DOHH2 (cell line): ENCODE measurements at regions not wholly inside any gene's neighbourhood (a gene's known extent, or its start where the extent isn't known, plus 50 kb on each side); places are given as distances from the start of the nearest gene placed in this dataset.

Source experiments
- H3F3A ChIP-seq: fragments of 200-600 bp; sonication (generic), shearing (Covaris generic); 2 replicates; pipeline ENCODE4 v1.6.0; 2016; ENCODE audit warnings: antibody characterized with exemption, mild to moderate bottlenecking; ENCODE audit not compliant: control insufficient read depth, insufficient read depth
- H3K27ac ChIP-seq: fragments of 200-600 bp; sonication (generic); 2 replicates; pipeline ENCODE4 v1.5.1; 2014; ENCODE audit warnings: low read depth, mild to moderate bottlenecking, low read length, moderate library complexity
- H3K27me3 ChIP-seq: fragments of 200-600 bp; sonication (generic); 2 replicates; pipeline ENCODE4 v1.6.1; 2014; ENCODE audit warnings: mild to moderate bottlenecking, low read length, mixed read lengths; ENCODE audit not compliant: control insufficient read depth
- H3K36me3 ChIP-seq: fragments of 200-600 bp; sonication (generic); 2 replicates; pipeline ENCODE4 v1.6.1; 2014; ENCODE audit warnings: mild to moderate bottlenecking, low read length, moderate library complexity, mixed read lengths; ENCODE audit not compliant: control insufficient read depth
- H3K4me1 ChIP-seq: fragments of 200-600 bp; sonication (generic); 2 replicates; pipeline ENCODE4 v1.6.1; 2014; ENCODE audit warnings: mild to moderate bottlenecking, low read length, mixed read lengths; ENCODE audit not compliant: control insufficient read depth
- H3K4me2 ChIP-seq: fragments of 200-600 bp; sonication (generic); 2 replicates; pipeline ENCODE4 v1.6.0; 2014; ENCODE audit warnings: mild to moderate bottlenecking, low read length, moderate library complexity
- H3K4me3 ChIP-seq: fragments of 200-600 bp; sonication (generic); 2 replicates; pipeline ENCODE4 v1.5.1; 2014; ENCODE audit warnings: mild to moderate bottlenecking, low read length, mixed read lengths
- H3K79me2 ChIP-seq: fragments of 200-600 bp; sonication (generic); 2 replicates; pipeline ENCODE4 v1.6.1; 2014; ENCODE audit warnings: mild to moderate bottlenecking, low read length, mixed read lengths; ENCODE audit not compliant: control insufficient read depth
- H3K9me2 ChIP-seq: fragments of 200-600 bp; sonication (generic); replicated peaks from 2 replicates; pipeline ENCODE4 v1.6.1; 2014; ENCODE audit warnings: mild to moderate bottlenecking, low read length, mixed read lengths; ENCODE audit not compliant: control insufficient read depth
- H3K9me3 ChIP-seq: fragments of 200-600 bp; sonication (generic); 2 replicates; pipeline ENCODE4 v1.6.1; 2014; ENCODE audit warnings: antibody characterized with exemption, low read length, mixed read lengths; ENCODE audit not compliant: control insufficient read depth, insufficient read depth
- H4K20me1 ChIP-seq: fragments of 200-600 bp; sonication (generic); 2 replicates; pipeline ENCODE4 v1.6.0; 2014; ENCODE audit warnings: low read depth, mild to moderate bottlenecking, antibody characterized with exemption, low read length, moderate library complexity; ENCODE audit not compliant: control insufficient read depth, insufficient read depth
- EZH2phosphoT487 ChIP-seq: fragments of 200-600 bp; sonication (generic); IDR thresholded peaks from 2 replicates; pipeline ENCODE4 v1.6.1; 2017; ENCODE audit warnings: borderline replicate concordance, mild to moderate bottlenecking, antibody characterized with exemption, low read length, moderate library complexity, mixed read lengths
- TF ChIP-seq, protein P1 (sequence below): fragments of 200-600 bp; sonication (generic); IDR thresholded peaks from one replicate; pipeline ENCODE4 v1.5.1; 2014; ENCODE audit warnings: antibody characterized with exemption, mild to moderate bottlenecking, low read depth, low read length; ENCODE audit not compliant: poor library complexity, severe bottlenecking

DNA sequence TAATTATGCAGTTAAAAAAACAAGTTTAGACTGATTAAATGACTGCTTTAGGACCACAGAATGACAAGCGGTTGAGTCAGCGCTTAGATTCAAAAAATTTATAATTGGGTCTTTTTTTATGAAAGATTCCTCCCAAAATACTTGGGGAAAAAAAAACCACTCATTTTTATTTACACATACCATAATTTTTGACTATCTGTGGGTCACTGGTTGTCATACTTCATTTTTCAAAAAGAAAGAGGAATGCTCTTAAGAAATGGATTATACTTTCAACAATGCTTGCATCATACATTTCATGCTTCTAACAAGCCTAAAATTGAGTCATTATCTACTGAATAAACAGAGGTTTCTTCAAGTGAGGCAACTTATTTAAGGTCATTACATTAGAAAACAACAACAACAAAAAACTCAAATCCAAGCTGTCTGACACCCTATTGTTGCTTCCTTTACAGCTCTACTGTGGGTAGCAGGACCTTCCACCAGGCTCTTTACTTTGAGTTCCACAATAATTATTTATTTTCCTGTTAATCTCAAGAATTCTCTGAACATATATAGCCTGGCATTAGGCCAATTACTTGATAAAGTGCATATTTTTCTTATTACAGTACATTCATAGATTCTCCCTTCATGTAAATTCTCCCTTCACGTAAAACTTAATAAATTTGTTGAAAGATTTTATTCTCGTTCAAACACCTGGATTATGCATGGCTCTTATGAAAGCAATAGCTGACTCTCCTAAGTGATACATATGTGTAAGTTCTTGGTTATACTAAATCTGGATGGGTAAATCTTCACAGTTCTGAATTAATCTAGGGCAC lies 445.5 kb downstream of the PCDH10 start:
- Histone ChIP-seq H3K9me3 (no peaks in the 10 kb centered on the region), H3K27ac (no peak overlapping the region), H3K79me2 (no peaks in the 10 kb centered on the region), H4K20me1 (no peaks in the 10 kb centered on the region), H3K4me2 (no peak overlapping the region), H3K36me3 (no peaks in the 10 kb centered on the region), H3K4me3 (no peak overlapping the region), H3F3A (no peaks in the 10 kb centered on the region), H3K9me2 (no peaks in the 10 kb centered on the region), H3K27me3 (no peaks in the 10 kb centered on the region), H3K4me1 (no peaks in the 10 kb centered on the region)
- no peak for TF ChIP-seq EZH2phosphoT487
- TF ChIP-seq, protein P1, sequence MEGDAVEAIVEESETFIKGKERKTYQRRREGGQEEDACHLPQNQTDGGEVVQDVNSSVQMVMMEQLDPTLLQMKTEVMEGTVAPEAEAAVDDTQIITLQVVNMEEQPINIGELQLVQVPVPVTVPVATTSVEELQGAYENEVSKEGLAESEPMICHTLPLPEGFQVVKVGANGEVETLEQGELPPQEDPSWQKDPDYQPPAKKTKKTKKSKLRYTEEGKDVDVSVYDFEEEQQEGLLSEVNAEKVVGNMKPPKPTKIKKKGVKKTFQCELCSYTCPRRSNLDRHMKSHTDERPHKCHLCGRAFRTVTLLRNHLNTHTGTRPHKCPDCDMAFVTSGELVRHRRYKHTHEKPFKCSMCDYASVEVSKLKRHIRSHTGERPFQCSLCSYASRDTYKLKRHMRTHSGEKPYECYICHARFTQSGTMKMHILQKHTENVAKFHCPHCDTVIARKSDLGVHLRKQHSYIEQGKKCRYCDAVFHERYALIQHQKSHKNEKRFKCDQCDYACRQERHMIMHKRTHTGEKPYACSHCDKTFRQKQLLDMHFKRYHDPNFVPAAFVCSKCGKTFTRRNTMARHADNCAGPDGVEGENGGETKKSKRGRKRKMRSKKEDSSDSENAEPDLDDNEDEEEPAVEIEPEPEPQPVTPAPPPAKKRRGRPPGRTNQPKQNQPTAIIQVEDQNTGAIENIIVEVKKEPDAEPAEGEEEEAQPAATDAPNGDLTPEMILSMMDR: no peak

DNA sequence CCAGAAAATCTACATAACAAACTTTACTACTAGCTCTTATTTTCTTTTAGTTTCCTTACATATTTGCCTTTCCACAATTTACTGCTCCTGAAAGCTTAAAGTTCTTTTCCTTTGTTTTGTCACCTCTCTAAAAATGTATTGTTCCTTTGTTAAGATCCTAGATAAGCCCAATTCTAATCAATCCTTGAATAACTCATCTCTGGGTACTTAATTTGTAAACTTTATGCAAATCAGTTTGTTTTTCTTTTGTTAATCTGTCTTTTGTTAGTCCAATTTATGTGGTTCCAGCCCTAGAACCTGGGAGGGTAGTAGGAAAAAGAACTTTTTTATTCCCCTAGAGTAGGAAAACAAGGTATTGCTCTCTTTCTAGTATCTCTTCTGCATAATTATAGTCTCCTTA lies 444.7 kb downstream of the PCDH10 start:
- no peak overlapping the region for H3K4me2 ChIP-seq
- TF ChIP-seq, protein P1: no peak
- no peak for TF ChIP-seq EZH2phosphoT487
- H3K79me2 ChIP-seq: no peaks in the 10 kb centered on the region
- H3K9me3 ChIP-seq: no peaks in the 10 kb centered on the region
- no peaks in the 10 kb centered on the region for H3K27me3 ChIP-seq
- H3K4me1 ChIP-seq: no peaks in the 10 kb centered on the region
- H4K20me1 ChIP-seq: no peaks in the 10 kb centered on the region
- no peaks in the 10 kb centered on the region for H3K9me2 ChIP-seq
- no peak overlapping the region for H3K27ac ChIP-seq
- H3K36me3 ChIP-seq: no peaks in the 10 kb centered on the region
- H3F3A ChIP-seq: no peaks in the 10 kb centered on the region
- H3K4me3 ChIP-seq: no peak overlapping the region

DNA sequence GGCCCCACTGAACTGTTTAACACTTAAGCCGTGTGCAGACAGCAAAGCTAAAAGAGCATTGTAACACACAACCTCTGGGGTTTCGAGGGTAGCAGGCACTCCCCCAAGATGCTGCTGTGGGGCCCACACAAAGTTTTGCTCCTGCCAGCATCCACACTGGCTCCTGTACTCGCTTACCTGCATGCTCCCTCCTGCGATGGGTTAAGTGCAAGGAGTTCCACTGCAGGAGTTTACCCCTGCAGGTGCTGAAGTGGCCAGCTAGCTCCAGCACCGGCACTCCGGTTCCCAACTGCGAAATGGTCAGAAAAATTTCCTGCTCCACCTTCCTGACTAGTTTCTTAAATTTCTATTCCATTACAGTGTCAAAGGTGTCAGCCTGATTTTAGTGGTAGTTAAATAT lies 443.5 kb downstream of the PCDH10 start:
- H3K9me3 ChIP-seq: no peaks in the 10 kb centered on the region; the same call in 1 of the 2 replicates

DNA sequence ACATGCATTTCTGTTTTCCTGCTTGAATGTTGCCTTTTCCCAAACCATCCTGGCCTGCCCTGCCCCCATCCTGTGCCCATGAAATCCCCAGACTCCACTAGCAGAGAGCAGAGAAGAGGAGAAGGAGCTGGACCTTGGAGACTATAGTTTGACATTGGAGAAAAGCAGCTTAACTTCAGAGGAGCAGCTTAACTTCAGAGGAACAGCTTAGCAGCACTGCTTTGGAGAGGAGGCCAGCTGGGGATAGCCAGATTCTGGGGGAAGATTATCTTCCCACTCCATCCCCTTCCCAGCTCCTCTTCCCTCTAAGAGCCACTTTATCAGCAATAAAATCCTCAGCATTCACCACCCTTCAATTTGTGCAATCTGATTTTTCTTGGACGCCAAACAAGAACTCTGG lies 443.0 kb downstream of the PCDH10 start:
- no peaks in the 10 kb centered on the region for H4K20me1 ChIP-seq

More for the DNA sequence above, 443.5 kb downstream of the PCDH10 start:
- Histone ChIP-seq H4K20me1 (no peaks in the 10 kb centered on the region), H3K36me3 (no peaks in the 10 kb centered on the region), H3K4me1 (no peaks in the 10 kb centered on the region), H3K27me3 (no peaks in the 10 kb centered on the region), H3K4me2 (no peak overlapping the region), H3K4me3 (no peak overlapping the region), H3K9me2 (no peaks in the 10 kb centered on the region), H3K27ac (no peak overlapping the region), H3F3A (no peaks in the 10 kb centered on the region), H3K79me2 (no peaks in the 10 kb centered on the region)
- TF ChIP-seq EZH2phosphoT487: no peak

More for the DNA sequence above, 443.0 kb downstream of the PCDH10 start:
- Histone ChIP-seq H3K36me3 (no peaks in the 10 kb centered on the region), H3K4me2 (no peak overlapping the region), H3K9me2 (no peaks in the 10 kb centered on the region), H3F3A (no peaks in the 10 kb centered on the region), H3K4me1 (no peaks in the 10 kb centered on the region), H3K27me3 (no peaks in the 10 kb centered on the region), H3K4me3 (no peak overlapping the region), H3K79me2 (no peaks in the 10 kb centered on the region), H3K27ac (no peak overlapping the region), H3K9me3 (no peaks in the 10 kb centered on the region; the same call in 1 of the 2 replicates)
- TF ChIP-seq EZH2phosphoT487: no peak
- TF ChIP-seq, protein P1: no peak
